AG08395 (cell line): ENCODE measurements at regions not wholly inside any gene's neighbourhood (a gene's known extent, or its start where the extent isn't known, plus 50 kb on each side); places are given as distances from the start of the nearest gene placed in this dataset.
"Not testable (repeated sequence)": the region's sequence is repeated elsewhere in the genome, so short reads cannot be mapped to it uniquely, and the experiment has no call there.

ENCODE experiments used
- DNase-seq: peaks from one replicate; pipeline ENCODE4 v3.0.0; 2012; ENCODE audit warnings: mixed read lengths, low spot score

- DNase-seq: no peak
Measured at GRCh38 chrX:69062493-69062892, 102.8 kb downstream of the PJA1 start.

- DNase-seq: peak; percentile 31
Measured at GRCh38 chrX:69060631-69061408, 104.4 kb downstream of the PJA1 start.

- no peak for DNase-seq
Measured at GRCh38 chrX:69055193-69055592, 110.1 kb downstream of the PJA1 start.

- not testable (repeated sequence) for DNase-seq
Measured at GRCh38 chrX:69054497-69054896, 110.8 kb downstream of the PJA1 start.

GRCh38 chrX:69051901-69052300 lies 113.4 kb downstream of the PJA1 start:
- no peak for DNase-seq

GRCh38 chrX:69050051-69050765 lies 115.0 kb downstream of the PJA1 start:
- DNase-seq: no peak

- no peak for DNase-seq
Measured at GRCh38 chrX:69046996-69047490, 118.2 kb downstream of the PJA1 start.

- DNase-seq: no peak
Measured at GRCh38 chrX:69045616-69046345, 119.5 kb downstream of the PJA1 start.

GRCh38 chrX:69038816-69039215 lies 126.4 kb downstream of the PJA1 start:
- no peak for DNase-seq

- DNase-seq: no peak
Measured at GRCh38 chrX:69038188-69038587, 127.1 kb downstream of the PJA1 start.

GRCh38 chrX:69037786-69038185 lies 127.5 kb downstream of the PJA1 start:
- no peak for DNase-seq

GRCh38 chrX:69036674-69037573 lies 128.3 kb downstream of the PJA1 start:
- DNase-seq: no peak

- no peak for DNase-seq
Measured at GRCh38 chrX:69034451-69034850, 130.8 kb downstream of the PJA1 start.

- DNase-seq: no peak
Measured at GRCh38 chrX:69033936-69034335, 131.3 kb downstream of the PJA1 start.

- DNase-seq: no peak
Measured at GRCh38 chrX:69032601-69033000, 132.7 kb downstream of the PJA1 start.

- DNase-seq: no peak
Measured at GRCh38 chrX:69031971-69032391, 133.3 kb downstream of the PJA1 start.

GRCh38 chrX:69031181-69031580 lies 134.1 kb downstream of the PJA1 start:
- DNase-seq: peak; percentile 8

- no peak for DNase-seq
Measured at GRCh38 chrX:69029771-69030170, 135.5 kb downstream of the PJA1 start.

GRCh38 chrX:69028761-69029120 lies 136.5 kb downstream of the PJA1 start:
- no peak for DNase-seq

- DNase-seq: no peak
Measured at GRCh38 chrX:69028006-69028760, 137.1 kb downstream of the PJA1 start.
